ENCODE measurements at regions not wholly inside any gene's neighbourhood (a gene's known extent, or its start where the extent isn't known, plus 50 kb on each side); places are given as distances from the start of the nearest gene placed in this dataset.

GRCh38 chr2:2715036-2715818 is 384.2 kb upstream of the MYT1L start:
- no peaks in the 10 kb centered on the region for H3K79me1 ChIP-seq (ENCODE audit: low read depth in 1 of 2, low read length in 2 of 2)
- WGBS, 2 experiments (ENCODE audit: extremely low coverage in 2 of 2, insufficient read length in 1 of 2): 22% methylated on average over 4 of the region's 18 CpGs; no CpG with 5 or more reads in 1 of the 2 experiments
- H2AFZ ChIP-seq (replicated peaks; ENCODE audit: low read length, poor library complexity): no peak overlapping the region
- no peak overlapping the region for H2BK5ac ChIP-seq (ENCODE audit: low read depth, low read length, poor library complexity, severe bottlenecking)
- no peak overlapping the region for H3K23ac ChIP-seq (ENCODE audit: low read depth, low read length)
- no peak overlapping the region for H3K4me2 ChIP-seq (ENCODE audit: low read depth, low read length)
- no peak overlapping the region for H3K27ac ChIP-seq (ENCODE audit: insufficient read depth, low read length)
- H3K4me3 ChIP-seq (ENCODE audit: insufficient read depth, low read depth, low read length): no peak overlapping the region
- POLR2A ChIA-PET (ENCODE audit: unreplicated experiment): no interaction called here
- no peaks in the 10 kb centered on the region for H3K4me1 ChIP-seq (ENCODE audit: control insufficient read depth, insufficient read depth, low read length)
- no peak overlapping the region for H3K4ac ChIP-seq (ENCODE audit: low read depth, low read length)
- no peak overlapping the region for H2BK120ac ChIP-seq (ENCODE audit: low read depth, low read length)
- no peaks in the 10 kb centered on the region for H3K36me3 ChIP-seq (ENCODE audit: control insufficient read depth, insufficient read depth, low read length)
- H3K14ac ChIP-seq (replicated peaks; ENCODE audit: low read depth, low read length): no peak overlapping the region
- H3K56ac ChIP-seq (ENCODE audit: extremely low read depth, insufficient read depth, low read length): no peak overlapping the region
- intact Hi-C loops (cut with micrococcal nuclease) (no loop called here), in situ Hi-C loops (cut with MboI; ENCODE audit: low sequenced_read_pairs) (no loop called here), dilution Hi-C loops (cut with HindIII; ENCODE audit: low sequenced_read_pairs, unreplicated experiment) (no loop called here)
- no peak overlapping the region for H4K91ac ChIP-seq (ENCODE audit: insufficient read depth, low read depth, low read length)
- no peaks in the 10 kb centered on the region for H3K27me3 ChIP-seq (ENCODE audit: control insufficient read depth, insufficient read depth, low read length)
- H2BK15ac ChIP-seq (ENCODE audit: low read depth, low read length): no peak overlapping the region
- no peak overlapping the region for H2AK9ac ChIP-seq (replicated peaks; ENCODE audit: low read depth, low read length, poor library complexity)
- H3K18ac ChIP-seq (ENCODE audit: low read depth, low read length): no peak overlapping the region
- no peak overlapping the region for H4K8ac ChIP-seq (ENCODE audit: low read depth in 2 of 2, low read length in 2 of 2)
- DNase-seq: no peak
- ATAC-seq (ENCODE audit: low read depth): no peak
- TF ChIP-seq CTCF (conservative IDR thresholded peaks at IDR 0.05; ENCODE audit: low read depth, low read length) (no peak), MAZ (IDR thresholded peaks at IDR 0.05; ENCODE audit: borderline replicate concordance, low read depth, low read length) (no peak), SMC3 (IDR thresholded peaks at IDR 0.05; ENCODE audit: low read depth, low read length) (no peak)
- H3K9me1 ChIP-seq (ENCODE audit: insufficient read depth, low read length): no peaks in the 10 kb centered on the region
- H2BK20ac ChIP-seq (ENCODE audit: low read depth, low read length): no peak overlapping the region
- H3K9me3 ChIP-seq (ENCODE audit: control insufficient read depth, insufficient read depth, low read length): peaks cover 35% of the 10 kb centered on the region
- no TSS peak for BruUV-seq (replicated peaks)
- no peak overlapping the region for H3K9ac ChIP-seq (ENCODE audit: low read depth, low read length)
- H4K5ac ChIP-seq (ENCODE audit: low read depth, low read length): no peak overlapping the region
- H4K20me1 ChIP-seq (ENCODE audit: insufficient read depth, low read length): no peaks in the 10 kb centered on the region
- no peak overlapping the region for H2AK5ac ChIP-seq (ENCODE audit: low read depth, low read length)
- CTCF ChIA-PET: no interaction called here
